Stomach (tissue), 4 donors: ENCODE measurements at regions not wholly inside any gene's neighbourhood (a gene's known extent, or its start where the extent isn't known, plus 50 kb on each side); places are given as distances from the start of the nearest gene placed in this dataset.

Experiments
- CTCF ChIP-seq, 7 experiments: fragments of 450-650 bp in 4 of 7; fragments of 200-600 bp in 3 of 7; sonication (generic) in 3 of 7; IDR thresholded peaks; one replicate each; pipeline ENCODE4 v1.5.1; 2016 to 2019; ENCODE audit warnings: antibody characterized with exemption in 7 of 7, control low read depth in 2 of 7, mild to moderate bottlenecking in 1 of 7
- EP300 ChIP-seq: sonication (generic); formaldehyde crosslinking; IDR thresholded peaks from one replicate; pipeline ENCODE4 v1.6.1; 2017; ENCODE audit warnings: antibody characterized with exemption
- POLR2A ChIP-seq, 4 donors: fragments of 450-650 bp; IDR thresholded peaks; one replicate each; pipeline ENCODE4 v1.6.1; 2016; ENCODE audit warnings: antibody characterized with exemption in 4 of 4, control low read depth in 2 of 4, mild to moderate bottlenecking in 1 of 4, moderate library complexity in 1 of 4
- POLR2AphosphoS5 ChIP-seq, 3 donors: sonication (generic); formaldehyde crosslinking; IDR thresholded peaks; one replicate each; pipeline ENCODE4 v1.6.1; 2016; ENCODE audit warnings: antibody characterized with exemption in 3 of 3

GRCh38 chr12:76666290-76666835 lies 97.6 kb upstream of the ZDHHC17 start:
- TF ChIP-seq POLR2AphosphoS5 (IDR thresholded peaks at IDR 0.05): no peak
- no peak for TF ChIP-seq POLR2A (IDR thresholded peaks at IDR 0.05)
- TF ChIP-seq CTCF (IDR thresholded peaks at IDR 0.05): no peak
- TF ChIP-seq EP300: no peak
